Esophagus muscularis mucosa (tissue), 4 donors: ENCODE measurements at regions not wholly inside any gene's neighbourhood (a gene's known extent, or its start where the extent isn't known, plus 50 kb on each side); places are given as distances from the start of the nearest gene placed in this dataset.

ENCODE experiments used
- DNase-seq: peaks from one replicate; pipeline ENCODE4 v3.0.0-alpha.2; 2017; ENCODE audit errors: extremely low spot score
- H3K27ac ChIP-seq, 4 donors: fragments of 200-600 bp; sonication (generic); replicated peaks in 1 of 4; 1 replicate in 3 of 4; 2 replicates in 1 of 4; pipeline ENCODE4 v1.5.1; 2016 to 2019; ENCODE audit warnings: mild to moderate bottlenecking in 1 of 4
- H3K27me3 ChIP-seq, 4 donors: fragments of 200-600 bp; sonication (generic); one replicate each; pipeline versions ENCODE4 v1.5.1 to v1.6.0; 2016 to 2019
- H3K36me3 ChIP-seq, 4 donors: fragments of 200-600 bp; sonication (generic); one replicate each; pipeline ENCODE4 v1.5.1; 2016 to 2019
- H3K4me1 ChIP-seq, 4 donors: fragments of 200-600 bp; sonication (generic); one replicate each; pipeline ENCODE4 v1.5.1; 2016 to 2019
- H3K4me3 ChIP-seq, 4 donors: fragments of 200-600 bp; sonication (generic); 1 replicate in 2 of 4; 2 replicates in 2 of 4; pipeline ENCODE4 v1.5.1; 2016 to 2019; ENCODE audit warnings: mild to moderate bottlenecking in 4 of 4, moderate library complexity in 1 of 4
- H3K9me3 ChIP-seq, 4 donors: fragments of 200-600 bp; sonication (generic); 1 replicate in 3 of 4; 2 replicates in 1 of 4; pipeline ENCODE4 v1.5.1; 2016 to 2019
- EP300 ChIP-seq: sonication (generic); formaldehyde crosslinking; IDR thresholded peaks from one replicate; pipeline ENCODE4 v1.6.1; 2017; ENCODE audit warnings: antibody characterized with exemption
- POLR2A ChIP-seq: fragments of 450-650 bp; IDR thresholded peaks from one replicate; pipeline ENCODE4 v1.6.1; 2017; ENCODE audit warnings: antibody characterized with exemption, moderate library complexity, mild to moderate bottlenecking, low read depth
- POLR2AphosphoS5 ChIP-seq, 2 donors: sonication (generic); formaldehyde crosslinking; IDR thresholded peaks; one replicate each; pipeline ENCODE4 v1.6.1; 2017; ENCODE audit warnings: antibody characterized with exemption in 2 of 2
- whole genome bisulfite sequencing: methylation state at CpG from one replicate; pipeline ENCODE4 v1.1.5; 2018; 5-methylcytosine and 5-hydroxymethylcytosine counted together
- intact Hi-C: fragments of 100-400 bp; cut with DNase I; formaldehyde crosslinking; loops from one replicate; pipeline ENCODE4 v1.15.1; 2023
- TF ChIP-seq, protein P1 (sequence below), 3 experiments: fragments of 200-600 bp in 2 of 3; fragments of 450-650 bp in 1 of 3; sonication (generic) in 2 of 3; IDR thresholded peaks; one replicate each; pipeline ENCODE4 v1.5.1; 2017 to 2019; ENCODE audit warnings: antibody characterized with exemption in 3 of 3, mild to moderate bottlenecking in 2 of 3, moderate library complexity in 1 of 3

DNA sequence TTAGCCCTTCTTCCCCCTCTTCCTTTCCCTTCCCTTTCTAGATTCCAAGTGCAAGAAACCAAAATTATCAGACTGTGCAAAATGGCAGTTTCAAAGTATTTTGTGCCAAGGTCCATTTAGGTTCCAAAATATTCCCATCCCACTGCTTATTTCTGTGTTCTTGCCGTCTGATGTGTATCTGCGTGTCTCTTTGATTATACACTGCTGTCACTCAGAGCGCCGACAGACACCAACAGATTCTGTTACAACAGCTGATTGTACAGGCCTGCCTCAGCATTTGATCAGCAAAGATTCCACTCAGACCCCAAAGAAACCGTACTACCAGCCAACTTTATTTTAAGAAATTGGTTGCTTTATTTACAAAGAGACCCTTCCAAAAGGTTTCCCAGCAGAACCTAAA is 225.6 kb upstream of the SATB1 start:
- no peak for TF ChIP-seq POLR2AphosphoS5 (IDR thresholded peaks at IDR 0.05)
- TF ChIP-seq EP300, result no peak
- no peak for TF ChIP-seq POLR2A
- TF ChIP-seq, protein P1, sequence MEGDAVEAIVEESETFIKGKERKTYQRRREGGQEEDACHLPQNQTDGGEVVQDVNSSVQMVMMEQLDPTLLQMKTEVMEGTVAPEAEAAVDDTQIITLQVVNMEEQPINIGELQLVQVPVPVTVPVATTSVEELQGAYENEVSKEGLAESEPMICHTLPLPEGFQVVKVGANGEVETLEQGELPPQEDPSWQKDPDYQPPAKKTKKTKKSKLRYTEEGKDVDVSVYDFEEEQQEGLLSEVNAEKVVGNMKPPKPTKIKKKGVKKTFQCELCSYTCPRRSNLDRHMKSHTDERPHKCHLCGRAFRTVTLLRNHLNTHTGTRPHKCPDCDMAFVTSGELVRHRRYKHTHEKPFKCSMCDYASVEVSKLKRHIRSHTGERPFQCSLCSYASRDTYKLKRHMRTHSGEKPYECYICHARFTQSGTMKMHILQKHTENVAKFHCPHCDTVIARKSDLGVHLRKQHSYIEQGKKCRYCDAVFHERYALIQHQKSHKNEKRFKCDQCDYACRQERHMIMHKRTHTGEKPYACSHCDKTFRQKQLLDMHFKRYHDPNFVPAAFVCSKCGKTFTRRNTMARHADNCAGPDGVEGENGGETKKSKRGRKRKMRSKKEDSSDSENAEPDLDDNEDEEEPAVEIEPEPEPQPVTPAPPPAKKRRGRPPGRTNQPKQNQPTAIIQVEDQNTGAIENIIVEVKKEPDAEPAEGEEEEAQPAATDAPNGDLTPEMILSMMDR (IDR thresholded peaks at IDR 0.05), result no peak
- no peaks in the 10 kb centered on the region for H3K36me3 ChIP-seq
- H3K27me3 ChIP-seq, result no peaks in the 10 kb centered on the region
- DNase-seq, result no peak
- intact Hi-C loops, result no loop called here
- H3K27ac ChIP-seq, result no peak overlapping the region
- 75% methylated on average over 5 of the region's 5 CpGs for WGBS
- no peaks in the 10 kb centered on the region for H3K4me1 ChIP-seq
- no peaks in the 10 kb centered on the region for H3K9me3 ChIP-seq
- H3K4me3 ChIP-seq, result no peak overlapping the region

DNA sequence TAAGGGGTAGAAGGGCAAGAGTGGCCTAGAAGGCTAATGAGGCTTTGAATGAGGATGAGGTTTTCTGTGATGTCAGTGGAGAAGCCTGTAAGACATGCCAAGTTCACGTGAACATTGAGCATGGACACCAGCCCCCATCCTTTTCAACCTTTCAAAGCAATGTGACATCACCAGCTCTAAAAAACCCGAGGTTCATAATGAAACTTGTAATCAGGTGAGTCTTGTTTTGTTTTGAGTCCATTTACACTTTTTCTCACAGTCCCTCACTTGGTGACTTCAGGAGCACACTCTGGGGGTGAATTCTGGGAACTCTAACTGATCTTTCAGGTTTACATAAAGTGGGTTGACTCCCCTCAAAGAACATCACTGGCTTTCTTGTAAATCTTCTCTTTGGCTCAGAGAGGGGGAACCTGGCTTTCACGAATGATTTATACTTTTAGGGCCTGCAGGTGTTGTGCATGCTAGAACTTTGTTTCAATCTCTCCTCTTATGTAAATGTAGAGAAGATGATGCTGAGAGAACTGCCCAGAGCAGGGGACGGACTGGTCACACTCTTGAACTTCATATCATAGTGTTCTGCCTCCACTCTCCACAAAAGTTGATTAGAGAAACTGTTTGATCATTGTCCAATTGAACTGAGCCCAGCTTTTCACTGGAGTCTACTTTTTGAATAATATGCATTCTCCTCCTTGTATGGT is 224.7 kb upstream of the SATB1 start:
- H3K27me3 ChIP-seq, result no peaks in the 10 kb centered on the region
- H3K9me3 ChIP-seq, result no peaks in the 10 kb centered on the region
- H3K27ac ChIP-seq, result no peak overlapping the region
- H3K4me3 ChIP-seq, result no peak overlapping the region
- WGBS, result 82% methylated on average over 4 of the region's 4 CpGs
- TF ChIP-seq EP300 (no peak), POLR2A (no peak), POLR2AphosphoS5 (IDR thresholded peaks at IDR 0.05) (no peak)
- TF ChIP-seq, protein P1 (IDR thresholded peaks at IDR 0.05), result no peak
- intact Hi-C loops, result no loop called here
- DNase-seq, result no peak
- H3K4me1 ChIP-seq, result no peaks in the 10 kb centered on the region
- H3K36me3 ChIP-seq, result no peaks in the 10 kb centered on the region

DNA sequence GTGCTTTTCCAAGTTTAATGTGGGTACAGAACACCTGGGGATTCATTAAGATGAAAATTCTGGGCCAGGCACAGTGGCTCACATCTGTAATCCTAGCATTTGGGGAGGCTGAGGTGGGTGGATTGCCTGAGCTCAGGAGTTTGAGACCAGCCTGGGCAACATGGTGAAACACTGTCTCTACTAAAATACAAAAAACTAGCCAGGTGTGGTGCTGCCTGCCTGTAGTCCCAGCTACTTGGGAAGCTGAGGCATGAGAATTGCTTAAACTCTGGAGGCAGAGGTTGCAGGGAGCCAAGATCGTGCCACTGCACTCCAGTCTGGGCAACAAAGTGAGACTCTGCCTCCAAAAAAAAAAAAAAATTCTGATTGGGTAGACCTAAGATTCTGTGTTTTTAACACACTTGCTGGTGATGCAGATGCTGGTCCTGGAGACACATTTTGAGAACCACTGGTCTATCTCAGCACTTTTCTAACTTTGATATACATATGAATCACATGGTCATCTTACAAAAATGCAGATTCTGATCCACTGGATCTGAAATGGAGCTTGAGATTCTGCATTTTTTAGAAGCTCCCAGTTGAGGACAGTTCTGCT is 223.8 kb upstream of the SATB1 start:
- no peaks in the 10 kb centered on the region for H3K27me3 ChIP-seq
- H3K9me3 ChIP-seq, result no peaks in the 10 kb centered on the region
- H3K4me1 ChIP-seq, result no peaks in the 10 kb centered on the region
- no peak overlapping the region for H3K27ac ChIP-seq
- H3K36me3 ChIP-seq, result no peaks in the 10 kb centered on the region
- H3K4me3 ChIP-seq, result no peak overlapping the region
- no peak for DNase-seq
- WGBS, result 33% methylated on average over 1 of the region's 1 CpG
- intact Hi-C loops, result no loop called here
- TF ChIP-seq POLR2AphosphoS5 (IDR thresholded peaks at IDR 0.05), result no peak
- no peak for TF ChIP-seq EP300

DNA sequence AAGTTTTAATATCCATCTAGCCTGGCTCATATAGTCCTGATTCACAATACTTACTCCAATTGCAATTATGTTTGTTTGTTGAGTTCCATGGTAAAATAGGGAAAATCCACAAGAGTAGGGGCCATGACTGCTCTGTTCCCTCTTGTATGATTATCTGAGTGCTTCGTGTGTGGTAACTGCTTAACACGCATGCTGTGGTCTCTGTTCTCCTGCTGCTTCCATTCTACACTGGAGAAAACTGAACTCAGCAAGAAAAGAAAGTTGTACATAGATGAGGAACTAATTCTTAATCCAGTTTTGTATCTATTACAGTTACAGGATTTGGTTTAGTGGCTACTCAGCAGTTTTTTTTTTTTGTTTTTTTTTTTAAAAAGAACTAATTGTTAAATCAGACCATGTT is 223.0 kb upstream of the SATB1 start:
- no peaks in the 10 kb centered on the region for H3K4me1 ChIP-seq
- no peaks in the 10 kb centered on the region for H3K36me3 ChIP-seq
- no peak overlapping the region for H3K27ac ChIP-seq
- no peaks in the 10 kb centered on the region for H3K27me3 ChIP-seq
- H3K4me3 ChIP-seq, result no peak overlapping the region
- no peaks in the 10 kb centered on the region for H3K9me3 ChIP-seq
- no peak for TF ChIP-seq POLR2A
- TF ChIP-seq, protein P1 (IDR thresholded peaks at IDR 0.05), result no peak
- intact Hi-C loops, result no loop called here
- 84% methylated on average over 2 of the region's 2 CpGs for WGBS
- no peak for DNase-seq

DNA sequence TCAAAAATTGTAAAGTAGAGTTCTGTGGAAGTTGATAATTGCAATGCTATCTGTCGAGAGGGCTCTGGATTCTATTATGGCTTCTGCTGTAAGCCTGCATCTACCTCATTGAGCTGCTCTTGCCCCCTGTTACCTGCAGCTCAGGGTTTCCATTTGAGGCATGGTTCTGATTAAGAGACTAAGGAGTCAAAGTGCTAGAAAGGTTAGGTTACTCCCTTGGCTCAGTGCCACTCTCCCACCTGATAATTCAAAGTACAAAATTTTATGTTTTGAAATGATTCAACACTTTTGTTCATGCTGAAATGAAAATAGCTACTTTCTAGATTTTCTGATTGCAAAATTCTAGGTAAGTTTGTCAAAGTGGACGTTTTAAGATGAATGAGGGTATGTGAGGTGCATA is 220.5 kb upstream of the SATB1 start:
- Histone ChIP-seq H3K4me3 (no peak overlapping the region), H3K27ac (no peak overlapping the region), H3K4me1 (no peaks in the 10 kb centered on the region), H3K27me3 (no peaks in the 10 kb centered on the region), H3K36me3 (no peaks in the 10 kb centered on the region), H3K9me3 (no peaks in the 10 kb centered on the region)
- 66% methylated on average over 2 of the region's 2 CpGs for WGBS
- TF ChIP-seq, protein P1 (IDR thresholded peaks at IDR 0.05), result no peak
- TF ChIP-seq EP300, result no peak
- intact Hi-C loops, result no loop called here
- DNase-seq, result no peak
